MM.1S (cell line): ENCODE measurements at regions not wholly inside any gene's neighbourhood (a gene's known extent, or its start where the extent isn't known, plus 50 kb on each side); places are given as distances from the start of the nearest gene placed in this dataset.

Experiments used
- DNase-seq: peaks from one replicate; pipeline ENCODE4 v3.0.0-alpha.2; 2015
- H2AFZ ChIP-seq: fragments of 300-600 bp; sonication (generic); 2 replicates; pipeline ENCODE4 v1.6.0; 2016; ENCODE audit warnings: antibody characterized with exemption, low read length
- H3F3A ChIP-seq: fragments of 300-600 bp; sonication (generic); 2 replicates; pipeline ENCODE4 v1.6.1; 2016; ENCODE audit warnings: mild to moderate bottlenecking, antibody characterized with exemption, low read length, moderate library complexity, mixed read lengths; ENCODE audit not compliant: insufficient read depth
- H3K27ac ChIP-seq: fragments of 300-600 bp; sonication (generic); 2 replicates; pipeline ENCODE4 v1.5.1; 2016; ENCODE audit warnings: mild to moderate bottlenecking, low read length
- H3K27me3 ChIP-seq: fragments of 300-600 bp; sonication (generic); replicated peaks from 2 replicates; pipeline ENCODE4 v1.6.0; 2016; ENCODE audit warnings: low read length; ENCODE audit not compliant: insufficient read depth
- H3K36me3 ChIP-seq: fragments of 300-600 bp; sonication (generic); replicated peaks from 2 replicates; pipeline ENCODE4 v1.6.1; 2016; ENCODE audit warnings: mild to moderate bottlenecking, low read length, mixed read lengths; ENCODE audit not compliant: insufficient read depth
- H3K4me1 ChIP-seq: fragments of 300-600 bp; sonication (generic); 2 replicates; pipeline ENCODE4 v1.6.1; 2016; ENCODE audit warnings: low read length, mixed read lengths
- H3K4me2 ChIP-seq: fragments of 300-600 bp; sonication (generic); 2 replicates; pipeline ENCODE4 v1.6.0; 2016; ENCODE audit warnings: low read depth, low read length
- H3K4me3 ChIP-seq: fragments of 300-600 bp; sonication (generic); 2 replicates; pipeline ENCODE4 v1.5.1; 2016; ENCODE audit warnings: low read length, mixed read lengths
- H3K79me2 ChIP-seq: fragments of 300-600 bp; sonication (generic); 2 replicates; pipeline ENCODE4 v1.6.1; 2016; ENCODE audit warnings: mixed run types, low read length, mixed read lengths
- H3K9ac ChIP-seq: fragments of 300-600 bp; sonication (generic); 2 replicates; pipeline ENCODE4 v1.6.1; 2016; ENCODE audit warnings: low read length, mixed read lengths
- H3K9me2 ChIP-seq: fragments of 300-600 bp; sonication (generic); replicated peaks from 2 replicates; pipeline ENCODE4 v1.6.1; 2016; ENCODE audit warnings: mild to moderate bottlenecking, low read length, mixed read lengths; ENCODE audit not compliant: insufficient read depth
- H3K9me3 ChIP-seq: fragments of 300-600 bp; sonication (generic); replicated peaks from 2 replicates; pipeline ENCODE4 v1.6.1; 2016; ENCODE audit warnings: mild to moderate bottlenecking, low read length, mixed read lengths; ENCODE audit not compliant: insufficient read depth
- H4K20me1 ChIP-seq: fragments of 300-600 bp; sonication (generic); 2 replicates; pipeline ENCODE4 v1.6.1; 2016; ENCODE audit warnings: mild to moderate bottlenecking, low read length, moderate library complexity, mixed read lengths; ENCODE audit not compliant: insufficient read depth
- EZH2 ChIP-seq: fragments of 300-600 bp; sonication (generic); optimal IDR thresholded peaks from 2 replicates; pipeline ENCODE3; 2017; ENCODE audit warnings: low read depth, mild to moderate bottlenecking, antibody characterized with exemption, low read length, mixed read lengths
- EZH2phosphoT487 ChIP-seq: fragments of 300-600 bp; sonication (generic); IDR thresholded peaks from 2 replicates; pipeline ENCODE4 v1.6.1; 2018; ENCODE audit warnings: antibody characterized with exemption, low read length
- TF ChIP-seq, protein P1 (sequence below): fragments of 300-600 bp; sonication (generic); IDR thresholded peaks from 2 replicates; pipeline ENCODE4 v1.5.1; 2016; ENCODE audit warnings: antibody characterized with exemption, low read length, mixed read lengths

DNA sequence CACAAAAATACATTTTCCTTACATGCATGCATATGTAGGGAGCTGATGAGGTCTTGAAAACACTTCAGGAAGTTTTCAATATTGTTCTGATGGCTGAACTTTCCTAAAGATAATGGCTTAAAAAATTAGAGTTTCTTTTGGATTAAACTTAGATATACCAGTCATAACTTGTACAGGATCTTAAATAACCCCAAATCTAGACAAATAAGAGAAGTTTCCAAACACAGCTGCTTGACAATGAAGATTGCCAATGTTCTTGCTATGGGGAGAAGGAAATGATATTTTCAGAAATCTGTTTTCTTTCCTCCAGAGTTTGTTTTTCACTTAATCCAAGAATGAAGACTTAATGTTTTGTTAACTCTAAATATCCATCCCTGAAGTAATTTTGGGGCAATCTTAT is 54.6 kb upstream of the SPTBN1 start:
- Histone ChIP-seq H3K4me2 (no peak overlapping the region), H3K27me3 (no peaks in the 10 kb centered on the region), H3K27ac (no peak overlapping the region), H4K20me1 (no peaks in the 10 kb centered on the region), H3K9me2 (no peaks in the 10 kb centered on the region), H3K36me3 (no peaks in the 10 kb centered on the region), H3F3A (no peaks in the 10 kb centered on the region), H3K4me1 (no peaks in the 10 kb centered on the region), H3K9me3 (no peaks in the 10 kb centered on the region), H2AFZ (no peak overlapping the region), H3K9ac (no peak overlapping the region), H3K4me3 (no peak overlapping the region), H3K79me2 (no peaks in the 10 kb centered on the region)
- TF ChIP-seq EZH2 = no peak
- TF ChIP-seq EZH2phosphoT487 = no peak
- TF ChIP-seq, protein P1, sequence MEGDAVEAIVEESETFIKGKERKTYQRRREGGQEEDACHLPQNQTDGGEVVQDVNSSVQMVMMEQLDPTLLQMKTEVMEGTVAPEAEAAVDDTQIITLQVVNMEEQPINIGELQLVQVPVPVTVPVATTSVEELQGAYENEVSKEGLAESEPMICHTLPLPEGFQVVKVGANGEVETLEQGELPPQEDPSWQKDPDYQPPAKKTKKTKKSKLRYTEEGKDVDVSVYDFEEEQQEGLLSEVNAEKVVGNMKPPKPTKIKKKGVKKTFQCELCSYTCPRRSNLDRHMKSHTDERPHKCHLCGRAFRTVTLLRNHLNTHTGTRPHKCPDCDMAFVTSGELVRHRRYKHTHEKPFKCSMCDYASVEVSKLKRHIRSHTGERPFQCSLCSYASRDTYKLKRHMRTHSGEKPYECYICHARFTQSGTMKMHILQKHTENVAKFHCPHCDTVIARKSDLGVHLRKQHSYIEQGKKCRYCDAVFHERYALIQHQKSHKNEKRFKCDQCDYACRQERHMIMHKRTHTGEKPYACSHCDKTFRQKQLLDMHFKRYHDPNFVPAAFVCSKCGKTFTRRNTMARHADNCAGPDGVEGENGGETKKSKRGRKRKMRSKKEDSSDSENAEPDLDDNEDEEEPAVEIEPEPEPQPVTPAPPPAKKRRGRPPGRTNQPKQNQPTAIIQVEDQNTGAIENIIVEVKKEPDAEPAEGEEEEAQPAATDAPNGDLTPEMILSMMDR = no peak
- no peak for DNase-seq

DNA sequence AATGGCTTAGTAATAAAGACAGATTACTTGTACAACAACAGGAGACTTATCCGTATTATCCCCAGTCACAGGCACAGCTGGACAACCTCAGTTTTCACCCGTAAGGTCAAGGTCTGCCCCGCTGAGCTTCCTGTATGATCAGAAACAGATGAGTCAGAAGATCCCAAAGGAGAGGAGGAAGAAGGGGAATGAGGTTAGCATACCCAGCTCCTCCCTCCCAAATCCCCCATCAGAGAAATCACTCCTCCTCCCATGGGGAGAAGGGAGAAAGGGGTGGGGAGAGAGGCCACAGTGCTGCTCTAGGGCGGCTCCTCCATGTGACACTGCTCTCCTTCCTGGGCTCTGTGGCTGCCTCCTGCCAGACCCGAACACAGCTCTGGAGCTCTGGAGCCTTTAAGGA is 53.8 kb upstream of the SPTBN1 start:
- no peaks in the 10 kb centered on the region for H3K9me2 ChIP-seq
- no peaks in the 10 kb centered on the region for H3K36me3 ChIP-seq
- H3K4me1 ChIP-seq = no peaks in the 10 kb centered on the region
- no peaks in the 10 kb centered on the region for H3F3A ChIP-seq
- H3K9ac ChIP-seq = no peak overlapping the region
- no peak overlapping the region for H3K27ac ChIP-seq
- H3K27me3 ChIP-seq = no peaks in the 10 kb centered on the region
- TF ChIP-seq EZH2 (no peak), EZH2phosphoT487 (no peak)
- TF ChIP-seq, protein P1 = no peak
- H3K4me2 ChIP-seq = no peak overlapping the region
- H3K79me2 ChIP-seq = no peaks in the 10 kb centered on the region
- H4K20me1 ChIP-seq = no peaks in the 10 kb centered on the region
- no peak overlapping the region for H3K4me3 ChIP-seq
- DNase-seq = no peak
- H3K9me3 ChIP-seq = no peaks in the 10 kb centered on the region
- H2AFZ ChIP-seq = no peak overlapping the region

DNA sequence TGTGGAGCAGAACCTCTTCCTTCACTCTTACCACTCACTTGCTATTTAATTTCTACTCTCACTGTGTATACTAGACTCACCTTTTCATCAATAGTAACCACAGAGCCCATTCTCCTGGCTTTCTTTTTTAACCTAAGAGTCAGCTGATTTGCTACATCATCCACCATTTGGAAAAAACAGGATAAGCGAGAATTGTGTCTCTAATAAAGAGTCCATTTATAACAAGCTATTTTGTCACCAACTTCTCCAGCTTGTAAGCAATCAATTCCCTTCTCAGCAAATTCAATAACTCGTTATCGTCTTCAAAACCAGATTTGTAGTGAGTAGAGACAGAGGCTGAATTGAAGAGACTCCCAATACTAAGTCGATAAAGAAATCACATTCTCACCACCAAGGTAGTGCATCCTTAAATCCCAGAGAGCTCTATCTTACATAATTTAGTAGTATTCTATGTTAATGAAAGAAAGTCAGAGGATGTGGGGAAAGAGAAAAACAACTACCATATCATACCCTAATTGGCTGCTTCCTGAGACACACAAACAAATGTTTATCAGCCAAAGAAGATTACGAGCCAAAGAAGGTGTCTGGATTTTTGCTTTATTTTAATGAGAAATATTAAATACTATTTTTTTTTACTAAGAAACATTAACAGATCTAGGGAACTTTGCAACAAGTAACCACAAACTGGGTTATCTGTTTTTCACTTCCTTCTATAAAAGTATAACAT is 52.5 kb upstream of the SPTBN1 start:
- no peak overlapping the region for H3K9ac ChIP-seq

More for the DNA sequence above, 52.5 kb upstream of the SPTBN1 start:
- Histone ChIP-seq H3K9me2 (no peaks in the 10 kb centered on the region), H3F3A (no peaks in the 10 kb centered on the region), H3K9me3 (no peaks in the 10 kb centered on the region), H2AFZ (no peak overlapping the region), H3K4me1 (no peaks in the 10 kb centered on the region), H3K4me2 (no peak overlapping the region), H3K79me2 (no peaks in the 10 kb centered on the region), H3K36me3 (no peaks in the 10 kb centered on the region), H4K20me1 (no peaks in the 10 kb centered on the region), H3K27me3 (no peaks in the 10 kb centered on the region), H3K27ac (no peak overlapping the region), H3K4me3 (no peak overlapping the region)
- no peak for DNase-seq
- no peak for TF ChIP-seq EZH2phosphoT487
- TF ChIP-seq EZH2 = no peak
- TF ChIP-seq, protein P1 = no peak
